Myocyte (in vitro differentiated cells): ENCODE measurements at regions not wholly inside any gene's neighbourhood (a gene's known extent, or its start where the extent isn't known, plus 50 kb on each side); places are given as distances from the start of the nearest gene placed in this dataset.

Source experiments
- DNase-seq: peaks from one replicate; pipeline ENCODE4 v3.0.0-alpha.2; 2012; ENCODE audit warnings: low read depth

GRCh38 chr6:2433266-2433665 is 187.9 kb upstream of the GMDS start:
- no peak for DNase-seq

GRCh38 chr6:2432292-2432691 is 186.9 kb upstream of the GMDS start:
- peak; percentile 82 for DNase-seq

GRCh38 chr6:2430612-2431011 is 185.2 kb upstream of the GMDS start:
- no peak for DNase-seq

GRCh38 chr6:2429460-2429859 is 184.1 kb upstream of the GMDS start:
- DNase-seq = no peak

- DNase-seq = no peak
These were observed 183.6 kb upstream of the GMDS start for GRCh38 chr6:2429032-2429431.

- peak; percentile 22 for DNase-seq
These were observed 181.3 kb upstream of the GMDS start for GRCh38 chr6:2426561-2427340.

- no peak for DNase-seq
These were observed 170.8 kb upstream of the GMDS start for GRCh38 chr6:2416128-2416712.

- no peak for DNase-seq
These were observed 169.6 kb upstream of the GMDS start for GRCh38 chr6:2414885-2415547.

GRCh38 chr6:2412731-2413130 is 167.3 kb upstream of the GMDS start:
- DNase-seq = no peak

GRCh38 chr6:2410656-2411380 is 165.4 kb upstream of the GMDS start:
- DNase-seq = no peak

- DNase-seq = no peak
These were observed 162.1 kb upstream of the GMDS start for GRCh38 chr6:2407525-2407924.

- DNase-seq = no peak
These were observed 159.0 kb upstream of the GMDS start for GRCh38 chr6:2404211-2404929.

GRCh38 chr6:2403546-2403945 is 158.1 kb upstream of the GMDS start:
- no peak for DNase-seq

GRCh38 chr6:2396846-2397630 is 151.6 kb upstream of the GMDS start:
- DNase-seq = peak; percentile 86

- DNase-seq = peak; percentile 9
These were observed 150.7 kb upstream of the GMDS start for GRCh38 chr6:2396042-2396657.

- no peak for DNase-seq
These were observed 143.3 kb upstream of the GMDS start for GRCh38 chr6:2388554-2389324.

- DNase-seq = no peak
These were observed 142.0 kb upstream of the GMDS start for GRCh38 chr6:2387445-2387844.

- no peak for DNase-seq
These were observed 140.1 kb upstream of the GMDS start for GRCh38 chr6:2385471-2385983.

GRCh38 chr6:2384528-2384927 is 139.1 kb upstream of the GMDS start:
- DNase-seq = no peak
